GM23248 (cell line): ENCODE measurements at regions not wholly inside any gene's neighbourhood (a gene's known extent, or its start where the extent isn't known, plus 50 kb on each side); places are given as distances from the start of the nearest gene placed in this dataset.

Experiments
- EZH2 ChIP-seq: fragments of 200-600 bp; sonication (generic); IDR thresholded peaks from 2 replicates; pipeline ENCODE4 v1.6.1; 2018; ENCODE audit warnings: antibody characterized with exemption, mild to moderate bottlenecking; ENCODE audit not compliant: insufficient read depth, poor library complexity, severe bottlenecking
- EZH2phosphoT487 ChIP-seq: fragments of 200-600 bp; sonication (generic); IDR thresholded peaks from 2 replicates; pipeline ENCODE4 v1.6.1; 2018; ENCODE audit warnings: antibody characterized with exemption, moderate library complexity, mild to moderate bottlenecking, low read depth; ENCODE audit not compliant: insufficient read depth

DNA sequence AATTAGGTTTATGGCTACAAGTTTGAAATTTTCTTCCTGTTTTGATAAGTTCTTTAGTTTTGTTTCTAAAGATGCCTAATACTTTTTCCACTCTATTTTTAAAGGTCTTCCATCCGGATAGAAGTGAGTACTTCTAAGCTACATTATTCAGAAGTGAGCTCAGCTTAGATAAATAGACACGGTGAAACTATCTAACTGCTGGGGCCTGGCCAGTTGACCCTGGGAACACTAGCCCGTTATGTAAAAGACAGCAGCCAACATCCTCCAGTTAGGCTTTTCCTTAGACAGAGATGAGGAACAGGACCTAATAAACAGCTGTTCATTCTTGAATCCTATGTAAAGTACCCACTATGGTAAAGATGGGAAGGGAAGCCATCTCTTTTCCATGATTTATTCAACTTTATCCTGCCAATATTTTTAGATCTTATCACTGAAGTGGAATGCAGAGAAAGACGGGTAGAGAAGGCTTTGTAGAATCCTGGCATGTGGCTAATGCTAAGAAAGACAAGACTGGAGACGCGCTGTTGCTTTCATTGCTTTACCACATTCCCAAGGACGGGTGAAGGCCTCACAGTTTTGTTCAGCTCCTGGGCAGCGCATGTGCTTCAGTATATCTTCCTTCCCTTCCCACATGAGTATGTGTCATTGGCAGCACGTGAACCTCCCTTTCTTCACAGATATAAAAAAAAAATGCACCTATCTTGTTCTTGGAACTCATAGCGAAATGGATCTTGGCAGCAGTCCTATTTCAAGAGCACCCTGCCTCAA, 340.0 kb upstream of the MEOX2 start:
- TF ChIP-seq EZH2 = no peak
- TF ChIP-seq EZH2phosphoT487 = no peak
